Kidney (tissue), 13 donors: ENCODE measurements at regions not wholly inside any gene's neighbourhood (a gene's known extent, or its start where the extent isn't known, plus 50 kb on each side); places are given as distances from the start of the nearest gene placed in this dataset.
"Not testable (repeated sequence)": the region's sequence is repeated elsewhere in the genome, so short reads cannot be mapped to it uniquely, and the experiment has no call there.

ENCODE experiments used
- DNase-seq, 5 donors: peaks; one replicate each; pipeline ENCODE4 v3.0.0-alpha.2; 2013 to 2020
- FAIRE-seq: peaks from 2 replicates; lab custom pipeline; 2012; peaks lifted over from hg19 to GRCh38; lab: Jason Lieb, UNC
- H3K27ac ChIP-seq, 2 donors: one replicate each; pipeline ENCODE4 v1.7.0; 2013; ENCODE audit warnings: low read depth in 2 of 2, low read length in 2 of 2, inconsistent platforms in 1 of 2
- H3K27me3 ChIP-seq: one replicate; pipeline ENCODE4 v1.7.1; 2013; ENCODE audit warnings: low read length, inconsistent platforms; ENCODE audit not compliant: control insufficient read depth, insufficient read depth
- H3K36me3 ChIP-seq, 3 donors: one replicate each; pipeline versions ENCODE4 v1.7.0 to v1.7.1; 2013; ENCODE audit warnings: low read length in 3 of 3, control low read depth in 1 of 3, inconsistent platforms in 1 of 3; ENCODE audit not compliant: insufficient read depth in 3 of 3, control insufficient read depth in 2 of 3
- H3K4me1 ChIP-seq, 3 donors: one replicate each; pipeline versions ENCODE4 v1.7.0 to v1.7.1; 2013; ENCODE audit warnings: low read length in 3 of 3, inconsistent platforms in 1 of 3, low read depth in 1 of 3; ENCODE audit not compliant: control insufficient read depth in 2 of 3, insufficient read depth in 2 of 3
- H3K4me3 ChIP-seq, 3 donors: one replicate each; pipeline versions ENCODE4 v1.7.0 to v1.8.1; 2013; ENCODE audit warnings: low read length in 3 of 3, control low read depth in 1 of 3, inconsistent platforms in 1 of 3
- H3K9ac ChIP-seq, 3 donors: one replicate each; pipeline versions ENCODE4 v1.7.0 to v1.7.1; 2013; ENCODE audit warnings: low read length in 3 of 3, control low read depth in 1 of 3, inconsistent platforms in 1 of 3
- H3K9me3 ChIP-seq, 3 donors: one replicate each; pipeline versions ENCODE4 v1.7.0 to v1.7.1; 2013; ENCODE audit warnings: low read length in 3 of 3, control low read depth in 1 of 3, inconsistent platforms in 1 of 3; ENCODE audit not compliant: control insufficient read depth in 2 of 3, insufficient read depth in 1 of 3
- CTCF ChIP-seq: IDR thresholded peaks from 3 replicates; pipeline ENCODE4 v1.5.1; 2012; ENCODE audit warnings: mild to moderate bottlenecking, moderate library complexity, borderline replicate concordance; ENCODE audit not compliant: insufficient read depth; ENCODE audit errors: extremely low read depth
- intact Hi-C: fragments of 100-400 bp; cut with DNase I; formaldehyde crosslinking; loops from one replicate; pipeline ENCODE4 v1.11.1; 2022
- donor health status: control.
- donor health status: control.
- donor health status: control.
- donor health status: control.
- donor health status: control.
- donor health status: DM: yes; HTN: yes; CAD: no.
- donor health status: Normal renal cell carcinoma (clear cell type).

GRCh38 chr18:21968338-21968737 lies 201.1 kb upstream of the GATA6 start:
- no peak overlapping the region for H3K27ac ChIP-seq
- no peak overlapping the region for H3K4me3 ChIP-seq
- FAIRE-seq (no peak), DNase-seq (no peak)
- intact Hi-C loops: no loop called here
- H3K4me1 ChIP-seq: no peaks in the 10 kb centered on the region
- H3K9me3 ChIP-seq: no peaks in the 10 kb centered on the region
- no peaks in the 10 kb centered on the region for H3K36me3 ChIP-seq
- no peak for TF ChIP-seq CTCF
- no peaks in the 10 kb centered on the region for H3K27me3 ChIP-seq
- no peak overlapping the region for H3K9ac ChIP-seq

GRCh38 chr18:21972281-21972680 lies 197.1 kb upstream of the GATA6 start:
- no peak overlapping the region for H3K4me3 ChIP-seq
- no peaks in the 10 kb centered on the region for H3K36me3 ChIP-seq
- no peaks in the 10 kb centered on the region for H3K4me1 ChIP-seq
- H3K9me3 ChIP-seq: no peaks in the 10 kb centered on the region
- no peak for DNase-seq
- no peak overlapping the region for H3K9ac ChIP-seq
- TF ChIP-seq CTCF: no peak
- intact Hi-C loops: no loop called here
- H3K27ac ChIP-seq: no peak overlapping the region
- no peaks in the 10 kb centered on the region for H3K27me3 ChIP-seq
- FAIRE-seq: no peak

- H3K4me1 ChIP-seq, H3K4me3 ChIP-seq, DNase-seq, H3K9me3 ChIP-seq, H3K9ac ChIP-seq, H3K27me3 ChIP-seq, H3K27ac ChIP-seq, H3K36me3 ChIP-seq, intact Hi-C loops, FAIRE-seq: not testable (repeated sequence)
Observed at GRCh38 chr18:21975954-21976353, 193.4 kb upstream of the GATA6 start.

- no peaks in the 10 kb centered on the region for H3K27me3 ChIP-seq
- intact Hi-C loops: no loop called here
- TF ChIP-seq CTCF: no peak
Observed at GRCh38 chr18:21978546-21979170, 190.7 kb upstream of the GATA6 start.

More at GRCh38 chr18:21978546-21979170, 190.7 kb upstream of the GATA6 start:
- Histone ChIP-seq H3K9me3 (no peaks in the 10 kb centered on the region), H3K4me1 (no peaks in the 10 kb centered on the region), H3K4me3 (no peak overlapping the region), H3K9ac (no peak overlapping the region), H3K36me3 (no peaks in the 10 kb centered on the region), H3K27ac (no peak overlapping the region)
- no peak for DNase-seq
- no peak for FAIRE-seq
